Limb (tissue), 2 donors: ENCODE measurements at regions not wholly inside any gene's neighbourhood (a gene's known extent, or its start where the extent isn't known, plus 50 kb on each side); places are given as distances from the start of the nearest gene placed in this dataset.
"Not testable (repeated sequence)": the region's sequence is repeated elsewhere in the genome, so short reads cannot be mapped to it uniquely, and the experiment has no call there.

ENCODE experiments used
- DNase-seq, 2 donors: peaks; one replicate each; pipeline ENCODE4 v3.0.0-alpha.2; 2016; ENCODE audit errors: extremely low spot score in 2 of 2

GRCh38 chr17:77332981-77333685 lies 192.4 kb downstream of the SEC14L1 start:
- DNase-seq: no peak

DNA sequence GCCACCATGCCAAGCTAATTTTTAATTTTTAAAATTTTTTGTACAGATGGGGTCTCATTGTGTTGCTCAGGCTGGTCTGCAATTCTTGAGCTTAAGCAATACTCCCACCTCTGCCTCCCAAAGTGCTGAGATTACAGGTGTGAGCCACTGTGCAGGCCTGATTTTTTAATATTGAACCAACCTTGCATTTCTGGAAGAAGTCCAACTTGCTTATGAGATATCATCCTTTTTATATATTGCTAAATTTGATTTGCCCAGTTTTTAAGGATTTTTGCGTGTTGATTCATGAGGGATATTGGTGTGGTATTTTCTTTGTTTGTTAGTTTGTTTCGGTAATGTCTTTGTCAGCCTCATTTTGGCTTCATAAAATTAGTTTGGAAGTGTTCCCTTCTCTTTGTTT lies 196.4 kb downstream of the SEC14L1 start:
- no peak for DNase-seq

GRCh38 chr17:77341069-77341541 lies 200.3 kb downstream of the SEC14L1 start:
- no peak for DNase-seq

- not testable (repeated sequence) for DNase-seq
These were observed 201.9 kb downstream of the SEC14L1 start for GRCh38 chr17:77342656-77342990.

GRCh38 chr17:77343031-77343800 lies 202.4 kb downstream of the SEC14L1 start:
- no peak for DNase-seq

- DNase-seq: no peak
These were observed 203.3 kb downstream of the SEC14L1 start for GRCh38 chr17:77344038-77344437.

DNA sequence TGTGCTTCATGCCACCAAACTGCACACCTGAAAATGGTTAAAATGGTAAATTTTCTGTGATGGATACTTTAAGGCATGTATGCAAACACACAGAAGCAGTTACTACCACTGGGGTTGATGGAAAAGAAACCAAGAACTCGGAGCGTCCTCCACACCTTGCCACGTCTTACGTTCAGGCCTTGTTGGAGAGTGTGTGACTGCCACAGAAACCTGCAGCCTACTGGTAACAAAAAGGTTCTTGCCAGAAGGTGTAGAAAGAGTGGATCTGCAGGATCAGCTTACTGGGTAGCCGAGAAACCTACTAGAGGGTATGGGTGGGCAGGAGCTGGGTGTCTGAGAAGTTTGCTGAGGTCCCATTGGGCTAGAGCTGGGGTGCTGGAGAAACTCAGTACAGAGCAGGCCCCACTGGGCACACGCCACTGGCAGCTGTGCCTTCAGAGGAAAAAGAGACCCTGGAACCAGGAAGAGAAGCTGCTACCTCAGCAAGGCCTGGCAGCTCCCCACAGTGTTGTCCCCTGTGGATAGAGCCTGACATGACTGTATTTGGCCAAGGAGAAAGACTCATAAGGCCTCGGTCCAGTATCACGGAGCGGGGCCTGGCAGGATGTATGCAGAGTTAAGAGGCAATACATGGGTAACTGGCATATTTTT lies 204.6 kb downstream of the SEC14L1 start:
- no peak for DNase-seq

- no peak for DNase-seq
These were observed 206.0 kb downstream of the SEC14L1 start for GRCh38 chr17:77346765-77347164.

DNA sequence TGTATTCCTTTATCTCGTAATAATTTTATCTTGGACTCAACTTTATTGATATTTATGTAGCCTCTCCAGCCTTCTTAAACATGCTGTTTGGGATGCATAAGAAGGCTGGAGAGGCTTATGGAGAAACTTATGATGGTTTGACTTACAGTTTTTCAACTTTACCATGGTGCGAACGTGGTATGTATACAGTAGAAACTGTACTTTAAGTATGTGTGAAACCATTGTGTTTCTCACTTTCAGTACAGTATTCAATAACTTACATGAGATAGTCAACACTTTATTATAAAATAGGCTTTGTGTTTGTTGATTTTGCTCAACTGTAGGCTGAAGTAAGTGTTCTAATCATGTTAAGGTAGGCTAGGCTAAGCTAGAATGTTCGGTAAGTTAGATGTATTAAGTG lies 206.8 kb downstream of the SEC14L1 start:
- DNase-seq: no peak

DNA sequence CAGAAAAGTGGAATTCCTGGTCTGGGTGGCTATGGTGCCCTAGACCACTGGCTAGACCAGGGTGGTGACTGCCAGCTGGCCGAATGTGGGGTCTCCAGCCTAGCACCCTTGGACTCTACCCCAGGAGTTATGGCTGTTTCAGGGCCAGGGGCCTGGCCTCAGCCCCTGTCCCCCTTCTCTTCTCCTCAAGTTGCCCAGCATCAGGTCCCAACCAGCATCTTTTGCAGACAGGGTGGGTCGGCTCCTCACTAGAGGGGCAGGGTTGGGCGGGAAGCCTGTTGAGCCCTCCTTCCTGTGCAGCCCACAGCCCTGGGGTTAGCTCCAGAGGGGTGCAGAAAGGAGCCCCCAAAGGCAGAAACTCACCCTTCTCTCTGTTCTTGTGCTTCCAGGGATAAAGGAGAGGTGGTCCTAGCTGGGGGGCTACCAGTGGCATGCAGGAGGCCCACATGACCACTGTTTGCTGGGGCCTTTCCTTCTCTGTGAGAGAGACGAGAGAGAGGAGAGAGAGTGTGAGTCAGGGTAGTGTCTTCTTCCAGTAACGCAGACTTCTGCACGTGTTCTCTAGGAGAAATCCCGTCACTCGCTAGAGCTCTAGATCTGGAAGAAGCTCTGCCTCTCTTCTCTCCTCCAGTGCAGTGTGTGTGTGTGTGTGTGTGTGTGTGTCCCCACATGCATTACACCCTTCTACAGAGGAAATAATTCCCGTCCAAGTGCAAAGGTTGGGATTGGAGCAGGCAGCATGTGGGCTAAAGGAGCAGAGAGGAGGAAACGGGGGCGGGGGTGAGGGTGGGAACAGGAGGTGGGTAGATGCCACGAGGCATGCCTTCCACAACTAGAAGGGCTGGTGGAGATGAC lies 209.4 kb downstream of the SEC14L1 start:
- peak in 1 of 2 donors; percentile 50 for DNase-seq

DNA sequence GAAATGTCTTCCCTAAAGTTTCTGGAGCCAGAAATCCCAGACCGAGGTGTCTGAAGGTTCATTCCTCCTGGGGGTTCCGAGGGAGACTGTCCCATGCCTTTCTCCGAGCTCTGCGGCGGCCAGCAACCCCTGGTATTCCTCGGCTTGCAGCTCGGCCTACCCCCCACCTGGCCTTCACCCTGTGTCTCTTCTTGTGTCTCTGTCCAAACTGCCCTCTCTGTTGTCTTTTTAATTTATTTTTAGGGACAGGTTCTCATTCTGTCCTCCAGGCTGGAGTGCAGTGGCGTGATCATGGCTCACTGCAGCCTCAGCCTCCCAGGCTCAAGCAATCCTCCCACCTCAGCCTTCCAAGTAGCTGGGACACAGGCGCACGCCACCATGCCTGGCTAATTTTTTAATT lies 211.7 kb downstream of the SEC14L1 start:
- no peak for DNase-seq

DNA sequence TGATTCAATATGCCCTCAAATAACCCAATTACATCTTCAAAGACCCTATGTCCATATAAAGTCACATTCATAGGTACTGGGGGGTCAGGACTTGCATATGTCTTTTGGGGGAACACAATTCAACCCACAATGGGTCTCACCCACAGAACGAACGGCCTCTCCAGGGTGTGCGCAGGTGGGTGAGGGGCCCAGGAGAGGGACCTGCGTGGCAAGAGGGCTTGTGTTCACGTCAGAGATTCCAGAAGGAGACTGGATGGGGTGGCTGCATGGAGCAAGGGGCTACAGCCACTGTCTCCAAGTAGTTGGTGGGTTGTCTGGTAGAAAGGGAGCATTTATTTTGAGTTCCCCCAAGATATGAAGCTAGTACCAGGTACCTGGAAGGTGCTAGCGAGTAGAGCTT lies 212.2 kb downstream of the SEC14L1 start:
- no peak for DNase-seq

DNA sequence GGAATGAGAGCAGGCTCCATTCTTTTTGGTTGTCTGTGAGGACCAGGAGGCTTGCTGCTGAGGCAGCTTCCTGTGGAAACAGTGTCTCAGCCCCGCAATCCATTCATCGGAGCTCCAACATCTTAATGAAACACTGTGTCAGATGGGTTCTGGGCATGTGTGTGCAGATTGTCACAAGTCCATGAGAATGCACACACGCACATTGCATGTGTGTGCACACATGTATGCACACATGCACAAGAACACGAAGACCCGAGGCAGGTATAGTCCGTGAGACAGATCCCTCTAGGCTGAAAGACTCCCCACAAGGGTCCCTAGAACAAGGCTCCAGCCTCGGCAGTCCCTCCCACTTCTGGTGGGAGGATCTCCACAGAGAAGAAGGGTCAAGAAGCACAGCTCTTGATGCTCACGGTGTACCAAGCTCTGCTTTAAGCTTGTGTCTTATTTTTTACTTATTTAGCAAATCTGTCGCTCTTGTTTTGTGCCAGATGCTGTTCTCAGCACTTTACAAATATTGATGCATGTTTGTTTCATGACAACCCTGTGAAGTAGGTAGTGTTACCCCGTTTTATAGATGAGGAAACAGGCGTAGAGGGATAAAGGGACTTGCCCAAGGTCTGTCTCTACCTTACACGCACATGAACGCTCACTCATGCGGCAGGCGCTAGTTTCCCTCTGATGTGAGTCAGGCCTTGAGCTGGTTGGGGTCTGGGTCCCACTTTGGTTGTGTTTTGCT lies 213.1 kb downstream of the SEC14L1 start:
- DNase-seq: no peak

DNA sequence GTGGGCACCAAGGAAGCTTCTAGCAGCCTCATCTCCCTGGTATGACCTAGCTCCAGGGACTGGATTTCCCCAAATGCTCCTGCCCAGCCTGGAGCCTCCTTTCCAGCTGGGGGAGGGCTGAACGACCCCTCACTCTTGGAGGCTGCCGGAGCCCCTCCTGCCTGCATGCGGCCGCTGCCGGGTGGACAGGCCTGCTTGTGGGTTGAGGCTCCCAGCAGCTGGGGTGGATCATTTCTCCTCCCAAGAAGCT lies 213.6 kb downstream of the SEC14L1 start:
- DNase-seq: peak in 1 of 2 donors; percentile 42

DNA sequence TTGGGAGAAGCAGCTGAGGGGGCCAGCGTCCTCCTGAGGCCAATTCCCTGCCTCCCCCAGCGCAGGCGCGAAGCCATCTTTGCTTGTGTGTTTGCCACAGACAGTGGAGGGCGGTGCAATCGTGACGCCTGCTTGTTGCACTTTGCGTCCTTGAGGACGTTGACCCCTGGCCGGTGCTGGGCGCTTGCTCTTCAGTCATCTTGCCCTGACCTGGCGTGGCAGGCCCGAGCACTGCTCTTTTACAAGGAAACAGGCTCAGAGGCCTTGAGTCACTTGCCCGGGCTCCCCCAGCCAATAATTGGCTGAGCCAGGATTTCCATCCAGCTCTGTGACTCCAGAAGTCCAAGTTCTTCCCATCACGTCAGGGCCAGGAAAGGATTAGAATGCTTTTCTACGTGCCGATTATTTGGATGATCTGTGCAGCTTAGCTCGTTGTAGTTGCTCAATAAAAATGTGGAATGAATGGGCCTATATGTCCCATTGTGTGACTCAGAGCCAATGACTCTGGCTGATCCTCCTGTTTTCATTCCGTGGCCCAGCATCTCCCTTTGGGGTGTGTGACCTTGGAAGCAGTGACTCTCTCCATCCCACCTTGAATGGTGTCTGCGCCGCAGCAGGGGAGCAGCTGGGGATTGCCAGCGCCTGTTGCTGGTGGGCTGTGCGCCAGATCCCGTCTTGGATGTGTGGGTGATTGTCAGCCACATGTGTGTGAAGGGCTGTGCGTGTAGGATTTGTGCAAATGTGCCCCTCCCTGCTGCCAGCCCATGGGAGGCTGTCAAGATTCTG lies 214.1 kb downstream of the SEC14L1 start:
- peak in 1 of 2 donors; percentile 60 for DNase-seq

GRCh38 chr17:77356109-77356689 lies 215.4 kb downstream of the SEC14L1 start:
- no peak for DNase-seq

DNA sequence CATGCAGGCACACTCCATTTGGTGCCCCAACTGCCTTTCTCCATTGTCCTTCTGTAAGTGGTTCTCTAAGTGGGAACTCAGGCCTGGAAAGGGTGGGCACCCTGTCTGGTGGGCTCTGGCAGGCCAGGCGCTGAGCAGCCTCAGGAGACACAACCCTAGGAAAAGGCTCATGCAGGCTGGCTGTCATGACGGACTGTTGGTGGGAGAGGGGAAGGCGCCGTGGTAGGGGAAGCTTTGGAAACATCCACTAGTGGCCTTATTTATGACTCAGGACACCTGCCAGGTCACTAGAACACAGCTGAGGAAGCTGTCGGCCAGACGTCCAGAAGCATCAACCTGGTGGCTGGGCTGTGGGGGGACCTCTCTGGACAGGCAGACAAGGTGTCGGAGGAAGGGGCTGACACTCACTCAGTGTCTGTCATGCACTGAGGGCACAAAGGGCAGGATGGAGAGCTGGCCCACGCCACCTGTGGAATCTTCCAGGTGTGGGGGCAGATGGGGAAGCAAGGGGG lies 216.0 kb downstream of the SEC14L1 start:
- peak in 1 of 2 donors; percentile 40 for DNase-seq

- DNase-seq: no peak
These were observed 218.0 kb downstream of the SEC14L1 start for GRCh38 chr17:77358801-77359200.

DNA sequence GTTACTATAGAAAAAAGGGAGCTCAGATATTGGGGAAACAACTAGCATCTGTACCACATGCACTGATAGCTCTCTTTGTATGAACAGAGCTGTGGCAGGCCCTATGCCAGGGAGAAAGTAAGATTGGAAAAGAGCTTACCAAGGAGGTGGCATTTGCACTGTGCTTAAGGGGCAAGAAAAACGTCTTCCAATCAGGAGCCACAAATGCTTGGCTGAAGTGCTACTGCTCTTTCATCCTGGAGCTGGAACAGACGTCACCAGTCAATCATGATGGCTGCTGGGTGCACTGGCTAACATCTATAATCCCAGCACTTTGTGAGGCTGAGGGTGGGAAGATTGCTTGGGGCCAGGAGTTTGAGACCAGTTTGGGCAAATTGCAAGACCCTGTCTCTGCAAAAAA lies 218.5 kb downstream of the SEC14L1 start:
- no peak for DNase-seq
